Effector CD4-positive, alpha-beta T cell (primary cell): ENCODE measurements at regions not wholly inside any gene's neighbourhood (a gene's known extent, or its start where the extent isn't known, plus 50 kb on each side); places are given as distances from the start of the nearest gene placed in this dataset.

Source experiments
- DNase-seq: peaks from one replicate; pipeline ENCODE4 v3.0.0-alpha.2; 2020

GRCh38 chr5:39863926-39864552 lies 439.3 kb upstream of the DAB2 start:
- DNase-seq: no peak

- DNase-seq: no peak
Measured at GRCh38 chr5:39857041-39857440, 432.3 kb upstream of the DAB2 start.

GRCh38 chr5:39854771-39855410 lies 430.1 kb upstream of the DAB2 start:
- DNase-seq: no peak

- no peak for DNase-seq
Measured at GRCh38 chr5:39850291-39850690, 425.5 kb upstream of the DAB2 start.

GRCh38 chr5:39846144-39846543 lies 421.4 kb upstream of the DAB2 start:
- no peak for DNase-seq

GRCh38 chr5:39843767-39844166 lies 419.0 kb upstream of the DAB2 start:
- DNase-seq: no peak

- DNase-seq: no peak
Measured at GRCh38 chr5:39835371-39835770, 410.6 kb upstream of the DAB2 start.

- DNase-seq: no peak
Measured at GRCh38 chr5:39829441-39829840, 404.7 kb upstream of the DAB2 start.

GRCh38 chr5:39826051-39826450 lies 401.3 kb upstream of the DAB2 start:
- no peak for DNase-seq

- DNase-seq: no peak
Measured at GRCh38 chr5:39825301-39825700, 400.5 kb upstream of the DAB2 start.

- no peak for DNase-seq
Measured at GRCh38 chr5:39822020-39822419, 397.2 kb upstream of the DAB2 start.

- DNase-seq: no peak
Measured at GRCh38 chr5:39816866-39817265, 392.1 kb upstream of the DAB2 start.

- no peak for DNase-seq
Measured at GRCh38 chr5:39816156-39816845, 391.5 kb upstream of the DAB2 start.

- DNase-seq: no peak
Measured at GRCh38 chr5:39815711-39816110, 390.9 kb upstream of the DAB2 start.

GRCh38 chr5:39811381-39811780 lies 386.6 kb upstream of the DAB2 start:
- no peak for DNase-seq

- DNase-seq: no peak
Measured at GRCh38 chr5:39808656-39809055, 383.9 kb upstream of the DAB2 start.

- no peak for DNase-seq
Measured at GRCh38 chr5:39801306-39801705, 376.5 kb upstream of the DAB2 start.

- no peak for DNase-seq
Measured at GRCh38 chr5:39800042-39800601, 375.3 kb upstream of the DAB2 start.

- no peak for DNase-seq
Measured at GRCh38 chr5:39799242-39799641, 374.5 kb upstream of the DAB2 start.

GRCh38 chr5:39794513-39795210 lies 369.9 kb upstream of the DAB2 start:
- no peak for DNase-seq

GRCh38 chr5:39785410-39785809 lies 360.6 kb upstream of the DAB2 start:
- no peak for DNase-seq

GRCh38 chr5:39783756-39784421 lies 359.1 kb upstream of the DAB2 start:
- DNase-seq: no peak

GRCh38 chr5:39780347-39780746 lies 355.6 kb upstream of the DAB2 start:
- DNase-seq: no peak
